Endothelial cell of umbilical vein (primary cell): ENCODE measurements at regions not wholly inside any gene's neighbourhood (a gene's known extent, or its start where the extent isn't known, plus 50 kb on each side); places are given as distances from the start of the nearest gene placed in this dataset.

Source experiments
- BruUV-seq: library from RNA; stranded (reverse); fragments of 400-500 nt; replicated peaks from 2 replicates; lab custom pipeline; 2021; lab: Mats Ljungman, UMichigan
- CTCF ChIA-PET: fragments of 300-600, 350-600 bp; sonication (Branson Sonifier 250); formaldehyde crosslinking; loops from one replicate; lab custom pipeline; 2021; ENCODE audit warnings: antibody characterized with exemption, inconsistent platforms; lab: Charles Lee
- POLR2A ChIA-PET: fragments of 300-600, 350-600 bp; sonication (Branson Sonifier 250); formaldehyde crosslinking; loops from one replicate; lab custom pipeline; 2021; ENCODE audit warnings: antibody characterized with exemption, inconsistent platforms; lab: Charles Lee
- DNase-seq: peaks from one replicate; pipeline ENCODE4 v3.0.0-alpha.2; 2011; ENCODE audit warnings: low read depth, low spot score
- FAIRE-seq: peaks from 2 replicates; lab custom pipeline; 2011; peaks lifted over from hg19 to GRCh38; lab: Jason Lieb, UNC
- H2AFZ ChIP-seq: 2 replicates; pipeline ENCODE4 v1.6.0; 2012; ENCODE audit warnings: low read depth, low read length, control low read depth, inconsistent platforms
- H3K27ac ChIP-seq: 2 replicates; pipeline ENCODE4 v1.5.1; 2011; ENCODE audit warnings: low read depth, mild to moderate bottlenecking, control low read depth, low read length, moderate library complexity; ENCODE audit not compliant: insufficient read depth
- H3K27me3 ChIP-seq, 2 experiments: 2 replicates each; pipeline versions ENCODE4 v1.6.0 to v1.6.1; 2011; ENCODE audit warnings: low read length in 2 of 2, mixed read lengths in 1 of 2; ENCODE audit not compliant: control insufficient read depth in 2 of 2, insufficient read depth in 2 of 2
- H3K36me3 ChIP-seq, 2 experiments: 2 replicates in 1 of 2; 3 replicates in 1 of 2; pipeline ENCODE4 v1.5.1; 2011; ENCODE audit warnings: low read length in 2 of 2, mild to moderate bottlenecking in 1 of 2, moderate library complexity in 1 of 2; ENCODE audit not compliant: control insufficient read depth in 2 of 2, insufficient read depth in 2 of 2; ENCODE audit errors: extremely low read depth in 1 of 2
- H3K4me1 ChIP-seq: 3 replicates; pipeline ENCODE4 v1.5.1; 2011; ENCODE audit warnings: mild to moderate bottlenecking, low read length; ENCODE audit not compliant: control insufficient read depth, insufficient read depth; ENCODE audit errors: extremely low read depth
- H3K4me2 ChIP-seq: 2 replicates; pipeline ENCODE4 v1.6.1; 2011; ENCODE audit warnings: low read length, control low read depth, mixed read lengths; ENCODE audit not compliant: insufficient read depth
- H3K4me3 ChIP-seq, 3 experiments: fragments of 200-600 bp in 1 of 3; sonication (generic), shearing (Covaris generic) in 1 of 3; replicated peaks in 1 of 3; 2 replicates each; pipeline ENCODE4 v1.5.1; 2011 to 2016; ENCODE audit warnings: control low read depth in 3 of 3, low read length in 3 of 3, mild to moderate bottlenecking in 2 of 3, inconsistent platforms in 1 of 3, low read depth in 1 of 3, moderate library complexity in 1 of 3; ENCODE audit not compliant: insufficient read depth in 1 of 3
- H3K79me2 ChIP-seq: 2 replicates; pipeline ENCODE4 v1.6.0; 2012; ENCODE audit warnings: low read length, inconsistent platforms; ENCODE audit not compliant: control insufficient read depth, insufficient read depth
- H3K9ac ChIP-seq: replicated peaks from 2 replicates; pipeline ENCODE3; 2011; ENCODE audit warnings: low read length, control low read depth; ENCODE audit not compliant: insufficient read depth; ENCODE audit errors: extremely low read depth
- H3K9me1 ChIP-seq: replicated peaks from 3 replicates; pipeline ENCODE4 v1.6.0; 2011; ENCODE audit warnings: mild to moderate bottlenecking, low read length; ENCODE audit not compliant: control insufficient read depth, insufficient read depth; ENCODE audit errors: extremely low read depth
- H3K9me3 ChIP-seq: replicated peaks from 2 replicates; pipeline ENCODE4 v1.5.1; 2012; ENCODE audit warnings: low read length, inconsistent platforms; ENCODE audit not compliant: control insufficient read depth, insufficient read depth
- H4K20me1 ChIP-seq: replicated peaks from 2 replicates; pipeline ENCODE3; 2011; ENCODE audit warnings: mild to moderate bottlenecking, low read length; ENCODE audit not compliant: control insufficient read depth, insufficient read depth; ENCODE audit errors: extremely low read depth
- CTCF ChIP-seq, 2 donors: IDR thresholded peaks; 1 replicate in 1 of 2; 2 replicates in 1 of 2; pipeline ENCODE4 v1.5.1; 2011; ENCODE audit warnings: low read length in 2 of 2, mild to moderate bottlenecking in 2 of 2, moderate library complexity in 2 of 2, control low read depth in 1 of 2, inconsistent platforms in 1 of 2, low read depth in 1 of 2; ENCODE audit not compliant: insufficient read depth in 1 of 2; ENCODE audit errors: extremely low read depth in 1 of 2
- EZH2 ChIP-seq: IDR thresholded peaks from 2 replicates; pipeline ENCODE4 v1.6.1; 2012; ENCODE audit warnings: borderline replicate concordance, low read depth, mild to moderate bottlenecking, moderate library complexity, low read length, inconsistent platforms; ENCODE audit not compliant: severe bottlenecking
- FOS ChIP-seq: IDR thresholded peaks from 2 replicates; pipeline ENCODE4 v1.6.1; 2011; ENCODE audit warnings: mild to moderate bottlenecking, low read length, moderate library complexity, borderline replicate concordance; ENCODE audit not compliant: insufficient read depth
- GATA2 ChIP-seq: IDR thresholded peaks from 2 replicates; pipeline ENCODE4 v1.7.0; 2011; ENCODE audit warnings: low read depth, mild to moderate bottlenecking, moderate library complexity, mixed read lengths, low read length; ENCODE audit not compliant: insufficient read length, insufficient read depth
- JUN ChIP-seq: IDR thresholded peaks from 2 replicates; pipeline ENCODE4 v1.6.1; 2011; ENCODE audit warnings: borderline replicate concordance, low read depth; ENCODE audit not compliant: insufficient read length, insufficient read depth
- MAX ChIP-seq: IDR thresholded peaks from 2 replicates; pipeline ENCODE4 v1.6.1; 2011; ENCODE audit not compliant: insufficient read depth, insufficient read length
- MYC ChIP-seq: IDR thresholded peaks from one replicate; pipeline ENCODE4 v1.6.1; 2011; ENCODE audit warnings: mild to moderate bottlenecking, low read depth, low read length
- POLR2A ChIP-seq: IDR thresholded peaks from 2 replicates; pipeline ENCODE4 v1.6.1; 2012; ENCODE audit warnings: low read depth, mild to moderate bottlenecking, control low read depth, low read length
- POLR2AphosphoS5 ChIP-seq: IDR thresholded peaks from 2 replicates; pipeline ENCODE4 v1.6.1; 2012; ENCODE audit warnings: low read depth, mild to moderate bottlenecking, control low read depth, low read length, moderate library complexity; ENCODE audit not compliant: insufficient read depth
- dilution Hi-C: fragments of 300-500 bp; cut with MboI; formaldehyde crosslinking; loops from one replicate; pipeline ENCODE4 v1.15.0; 2019; ENCODE audit warnings: low sequenced_read_pairs; ENCODE audit not compliant: extremely low pct_ligation_motif_present
- intact Hi-C: fragments of 100-400 bp; cut with micrococcal nuclease; formaldehyde crosslinking; loops from one replicate; pipeline ENCODE4 v1.10.0; 2022

- Histone ChIP-seq H3K4me3 (no peak overlapping the region), H3K36me3 (no peaks in the 10 kb centered on the region), H3K4me1 (peaks cover 4% of the 10 kb centered on the region), H3K4me2 (no peak overlapping the region), H3K79me2 (no peaks in the 10 kb centered on the region), H3K9ac (no peak overlapping the region), H2AFZ (no peak overlapping the region), H3K27me3 (peaks cover 2 to 7% of the 10 kb centered on the region in 2 experiments), H4K20me1 (no peaks in the 10 kb centered on the region), H3K9me1 (no peaks in the 10 kb centered on the region), H3K9me3 (no peaks in the 10 kb centered on the region), H3K27ac (no peak overlapping the region)
- FAIRE-seq (no peak), DNase-seq (no peak)
- ChIA-PET POLR2A (no interaction called here), CTCF (no interaction called here)
- TF ChIP-seq GATA2 (no peak), EZH2 (no peak), JUN (no peak), POLR2AphosphoS5 (no peak), FOS (no peak), POLR2A (no peak), MAX (no peak), MYC (no peak), CTCF (IDR thresholded peaks at IDR 0.05; ENCODE audit: extremely low read depth in 1 of 2, insufficient read depth in 1 of 2, low read depth in 1 of 2, low read length in 2 of 2) (no peak)
- dilution Hi-C loops (no loop called here), intact Hi-C loops (no loop called here)
- no TSS peak for BruUV-seq
Measured at GRCh38 chr12:93059288-93059687, 130.2 kb upstream of the EEA1 start.
